GM13976 (cell line): ENCODE measurements at regions not wholly inside any gene's neighbourhood (a gene's known extent, or its start where the extent isn't known, plus 50 kb on each side); places are given as distances from the start of the nearest gene placed in this dataset.

Source experiments
- DNase-seq: peaks from one replicate; pipeline ENCODE4 v3.0.0; 2012; ENCODE audit warnings: low spot score
- CTCF ChIP-seq: IDR thresholded peaks from 2 replicates; pipeline ENCODE4 v1.5.1; 2012; ENCODE audit warnings: borderline replicate concordance, mild to moderate bottlenecking; ENCODE audit not compliant: insufficient read depth; ENCODE audit errors: extremely low read depth, missing control alignments, control extremely low read depth
- in situ Hi-C: fragments of 300-500 bp; cut with MboI; formaldehyde crosslinking; loops from one replicate; pipeline ENCODE4 v1.12.0; 2022; ENCODE audit warnings: low sequenced_read_pairs, mixed read lengths, inconsistent platforms; ENCODE audit not compliant: unreplicated experiment

- TF ChIP-seq CTCF, result no peak
- no peak for DNase-seq
- in situ Hi-C loops, result no loop called here
Measured at GRCh38 chr18:56217406-56217805, 421.0 kb downstream of the TXNL1 start.

DNA sequence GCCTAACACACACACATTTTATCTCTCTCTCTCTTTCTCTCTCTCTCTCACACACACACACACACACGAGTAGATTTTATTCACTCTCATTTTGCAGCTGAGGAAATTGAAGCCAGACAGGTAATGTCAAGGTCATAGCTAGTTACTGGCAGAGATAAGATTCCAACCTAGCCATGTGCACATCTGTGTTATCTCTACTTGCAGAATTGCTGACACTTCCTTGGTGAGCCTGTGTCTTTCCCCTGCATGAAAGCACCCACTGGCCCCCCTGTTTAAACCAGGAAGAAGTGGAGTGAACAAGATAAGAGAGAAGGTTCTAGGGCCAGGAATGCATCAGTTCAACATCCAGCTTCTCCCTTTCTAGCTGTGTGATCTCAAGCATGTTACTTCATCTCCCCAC lies 423.7 kb downstream of the TXNL1 start:
- DNase-seq, result no peak
- in situ Hi-C loops, result no loop called here
- no peak for TF ChIP-seq CTCF

GRCh38 chr18:56210520-56210919 lies 427.9 kb downstream of the TXNL1 start:
- TF ChIP-seq CTCF, result no peak
- in situ Hi-C loops, result no loop called here
- no peak for DNase-seq

GRCh38 chr18:56207989-56208388 lies 430.4 kb downstream of the TXNL1 start:
- in situ Hi-C loops, result no loop called here

GRCh38 chr18:56204052-56204451 lies 434.3 kb downstream of the TXNL1 start:
- in situ Hi-C loops, result no loop called here

More at GRCh38 chr18:56207989-56208388, 430.4 kb downstream of the TXNL1 start:
- no peak for TF ChIP-seq CTCF
- no peak for DNase-seq

DNA sequence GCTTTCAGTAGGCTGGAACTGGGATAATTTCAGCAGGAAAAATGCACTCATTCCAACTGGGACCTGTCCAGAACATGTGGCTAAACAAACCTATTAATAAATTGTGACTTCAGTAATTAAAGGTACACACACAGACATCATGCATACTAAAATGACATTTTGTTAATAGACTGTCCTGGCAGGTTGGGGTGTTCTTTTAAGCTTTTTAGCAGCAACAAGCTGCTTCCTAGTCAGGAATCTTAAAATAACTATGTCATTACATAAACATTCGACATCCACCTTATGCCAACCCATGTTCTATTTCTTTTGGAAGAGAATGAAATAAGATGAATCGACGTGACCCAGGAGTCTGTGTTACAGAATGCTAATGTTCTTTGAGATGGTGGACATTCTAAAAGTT lies 435.7 kb downstream of the TXNL1 start:
- no peak for DNase-seq
- no peak for TF ChIP-seq CTCF
- in situ Hi-C loops, result no loop called here

More at GRCh38 chr18:56204052-56204451, 434.3 kb downstream of the TXNL1 start:
- TF ChIP-seq CTCF, result no peak
- DNase-seq, result no peak
